ENCODE measurements at regions not wholly inside any gene's neighbourhood (a gene's known extent, or its start where the extent isn't known, plus 50 kb on each side); places are given as distances from the start of the nearest gene placed in this dataset.

DNA sequence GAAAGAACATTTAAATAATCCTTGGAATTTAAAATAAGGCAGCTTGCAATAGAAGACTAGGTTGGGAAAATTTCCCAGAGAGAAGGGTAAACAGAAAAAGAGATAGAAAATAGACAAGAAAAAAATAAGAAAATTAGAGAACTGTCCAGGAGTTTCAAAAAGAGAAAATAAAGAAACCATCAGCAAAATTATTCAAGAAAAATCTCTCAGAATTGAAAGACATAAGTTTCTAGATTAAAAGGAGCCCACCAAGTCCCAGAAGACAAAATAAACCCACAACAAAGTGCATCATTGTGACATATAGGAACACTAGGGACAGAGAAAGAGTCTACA lies 88.6 kb upstream of the CDYL start:
- no peak overlapping the region for H3K4me2 ChIP-seq
- no peaks in the 10 kb centered on the region; the same call in 1 of the 2 replicates for H4K20me1 ChIP-seq (replicated peaks; ENCODE audit: insufficient read depth)
- no peaks in the 10 kb centered on the region for H3K9me3 Mint-ChIP-seq
- H3K4me1 Mint-ChIP-seq = no peaks in the 10 kb centered on the region
- H3K79me2 ChIP-seq (replicated peaks; ENCODE audit: insufficient read depth) = no peaks in the 10 kb centered on the region
- H3K36me3 Mint-ChIP-seq (ENCODE audit: low read depth) = no peaks in the 10 kb centered on the region
- ATAC-seq (no peak), DNase-seq (ENCODE audit: low spot score) (no peak)
- H3K27ac Mint-ChIP-seq = no peak overlapping the region
- no peaks in the 10 kb centered on the region for H3K27me3 ChIP-seq (ENCODE audit: insufficient read depth)
- H3F3A ChIP-seq (replicated peaks; ENCODE audit: low read depth) = no peaks in the 10 kb centered on the region
- H3K4me1 ChIP-seq (ENCODE audit: insufficient read depth) = no peaks in the 10 kb centered on the region
- no peak overlapping the region for H2AFZ ChIP-seq
- TF ChIP-seq, protein P1, sequence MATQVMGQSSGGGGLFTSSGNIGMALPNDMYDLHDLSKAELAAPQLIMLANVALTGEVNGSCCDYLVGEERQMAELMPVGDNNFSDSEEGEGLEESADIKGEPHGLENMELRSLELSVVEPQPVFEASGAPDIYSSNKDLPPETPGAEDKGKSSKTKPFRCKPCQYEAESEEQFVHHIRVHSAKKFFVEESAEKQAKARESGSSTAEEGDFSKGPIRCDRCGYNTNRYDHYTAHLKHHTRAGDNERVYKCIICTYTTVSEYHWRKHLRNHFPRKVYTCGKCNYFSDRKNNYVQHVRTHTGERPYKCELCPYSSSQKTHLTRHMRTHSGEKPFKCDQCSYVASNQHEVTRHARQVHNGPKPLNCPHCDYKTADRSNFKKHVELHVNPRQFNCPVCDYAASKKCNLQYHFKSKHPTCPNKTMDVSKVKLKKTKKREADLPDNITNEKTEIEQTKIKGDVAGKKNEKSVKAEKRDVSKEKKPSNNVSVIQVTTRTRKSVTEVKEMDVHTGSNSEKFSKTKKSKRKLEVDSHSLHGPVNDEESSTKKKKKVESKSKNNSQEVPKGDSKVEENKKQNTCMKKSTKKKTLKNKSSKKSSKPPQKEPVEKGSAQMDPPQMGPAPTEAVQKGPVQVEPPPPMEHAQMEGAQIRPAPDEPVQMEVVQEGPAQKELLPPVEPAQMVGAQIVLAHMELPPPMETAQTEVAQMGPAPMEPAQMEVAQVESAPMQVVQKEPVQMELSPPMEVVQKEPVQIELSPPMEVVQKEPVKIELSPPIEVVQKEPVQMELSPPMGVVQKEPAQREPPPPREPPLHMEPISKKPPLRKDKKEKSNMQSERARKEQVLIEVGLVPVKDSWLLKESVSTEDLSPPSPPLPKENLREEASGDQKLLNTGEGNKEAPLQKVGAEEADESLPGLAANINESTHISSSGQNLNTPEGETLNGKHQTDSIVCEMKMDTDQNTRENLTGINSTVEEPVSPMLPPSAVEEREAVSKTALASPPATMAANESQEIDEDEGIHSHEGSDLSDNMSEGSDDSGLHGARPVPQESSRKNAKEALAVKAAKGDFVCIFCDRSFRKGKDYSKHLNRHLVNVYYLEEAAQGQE (IDR thresholded peaks at IDR 0.05; ENCODE audit: unreplicated experiment) = no peak
- TF ChIP-seq, protein P2, sequence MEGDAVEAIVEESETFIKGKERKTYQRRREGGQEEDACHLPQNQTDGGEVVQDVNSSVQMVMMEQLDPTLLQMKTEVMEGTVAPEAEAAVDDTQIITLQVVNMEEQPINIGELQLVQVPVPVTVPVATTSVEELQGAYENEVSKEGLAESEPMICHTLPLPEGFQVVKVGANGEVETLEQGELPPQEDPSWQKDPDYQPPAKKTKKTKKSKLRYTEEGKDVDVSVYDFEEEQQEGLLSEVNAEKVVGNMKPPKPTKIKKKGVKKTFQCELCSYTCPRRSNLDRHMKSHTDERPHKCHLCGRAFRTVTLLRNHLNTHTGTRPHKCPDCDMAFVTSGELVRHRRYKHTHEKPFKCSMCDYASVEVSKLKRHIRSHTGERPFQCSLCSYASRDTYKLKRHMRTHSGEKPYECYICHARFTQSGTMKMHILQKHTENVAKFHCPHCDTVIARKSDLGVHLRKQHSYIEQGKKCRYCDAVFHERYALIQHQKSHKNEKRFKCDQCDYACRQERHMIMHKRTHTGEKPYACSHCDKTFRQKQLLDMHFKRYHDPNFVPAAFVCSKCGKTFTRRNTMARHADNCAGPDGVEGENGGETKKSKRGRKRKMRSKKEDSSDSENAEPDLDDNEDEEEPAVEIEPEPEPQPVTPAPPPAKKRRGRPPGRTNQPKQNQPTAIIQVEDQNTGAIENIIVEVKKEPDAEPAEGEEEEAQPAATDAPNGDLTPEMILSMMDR (conservative IDR thresholded peaks at IDR 0.05; ENCODE audit: low read depth in 2 of 2) = no peak
- TF ChIP-seq EZH2 (IDR thresholded peaks at IDR 0.05; ENCODE audit: low read depth, unreplicated experiment) = no peak
- TF ChIP-seq EZH2phosphoT487 (IDR thresholded peaks at IDR 0.05; ENCODE audit: unreplicated experiment) = no peak
- TF ChIP-seq, protein P3, sequence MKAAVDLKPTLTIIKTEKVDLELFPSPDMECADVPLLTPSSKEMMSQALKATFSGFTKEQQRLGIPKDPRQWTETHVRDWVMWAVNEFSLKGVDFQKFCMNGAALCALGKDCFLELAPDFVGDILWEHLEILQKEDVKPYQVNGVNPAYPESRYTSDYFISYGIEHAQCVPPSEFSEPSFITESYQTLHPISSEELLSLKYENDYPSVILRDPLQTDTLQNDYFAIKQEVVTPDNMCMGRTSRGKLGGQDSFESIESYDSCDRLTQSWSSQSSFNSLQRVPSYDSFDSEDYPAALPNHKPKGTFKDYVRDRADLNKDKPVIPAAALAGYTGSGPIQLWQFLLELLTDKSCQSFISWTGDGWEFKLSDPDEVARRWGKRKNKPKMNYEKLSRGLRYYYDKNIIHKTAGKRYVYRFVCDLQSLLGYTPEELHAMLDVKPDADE (IDR thresholded peaks at IDR 0.05) = no peak
- TF ChIP-seq NANOG (IDR thresholded peaks at IDR 0.05; ENCODE audit: borderline replicate concordance) = no peak
- no peak for TF ChIP-seq POLR2AphosphoS5 (IDR thresholded peaks at IDR 0.05; ENCODE audit: low read depth)
- TF ChIP-seq, protein P4, sequence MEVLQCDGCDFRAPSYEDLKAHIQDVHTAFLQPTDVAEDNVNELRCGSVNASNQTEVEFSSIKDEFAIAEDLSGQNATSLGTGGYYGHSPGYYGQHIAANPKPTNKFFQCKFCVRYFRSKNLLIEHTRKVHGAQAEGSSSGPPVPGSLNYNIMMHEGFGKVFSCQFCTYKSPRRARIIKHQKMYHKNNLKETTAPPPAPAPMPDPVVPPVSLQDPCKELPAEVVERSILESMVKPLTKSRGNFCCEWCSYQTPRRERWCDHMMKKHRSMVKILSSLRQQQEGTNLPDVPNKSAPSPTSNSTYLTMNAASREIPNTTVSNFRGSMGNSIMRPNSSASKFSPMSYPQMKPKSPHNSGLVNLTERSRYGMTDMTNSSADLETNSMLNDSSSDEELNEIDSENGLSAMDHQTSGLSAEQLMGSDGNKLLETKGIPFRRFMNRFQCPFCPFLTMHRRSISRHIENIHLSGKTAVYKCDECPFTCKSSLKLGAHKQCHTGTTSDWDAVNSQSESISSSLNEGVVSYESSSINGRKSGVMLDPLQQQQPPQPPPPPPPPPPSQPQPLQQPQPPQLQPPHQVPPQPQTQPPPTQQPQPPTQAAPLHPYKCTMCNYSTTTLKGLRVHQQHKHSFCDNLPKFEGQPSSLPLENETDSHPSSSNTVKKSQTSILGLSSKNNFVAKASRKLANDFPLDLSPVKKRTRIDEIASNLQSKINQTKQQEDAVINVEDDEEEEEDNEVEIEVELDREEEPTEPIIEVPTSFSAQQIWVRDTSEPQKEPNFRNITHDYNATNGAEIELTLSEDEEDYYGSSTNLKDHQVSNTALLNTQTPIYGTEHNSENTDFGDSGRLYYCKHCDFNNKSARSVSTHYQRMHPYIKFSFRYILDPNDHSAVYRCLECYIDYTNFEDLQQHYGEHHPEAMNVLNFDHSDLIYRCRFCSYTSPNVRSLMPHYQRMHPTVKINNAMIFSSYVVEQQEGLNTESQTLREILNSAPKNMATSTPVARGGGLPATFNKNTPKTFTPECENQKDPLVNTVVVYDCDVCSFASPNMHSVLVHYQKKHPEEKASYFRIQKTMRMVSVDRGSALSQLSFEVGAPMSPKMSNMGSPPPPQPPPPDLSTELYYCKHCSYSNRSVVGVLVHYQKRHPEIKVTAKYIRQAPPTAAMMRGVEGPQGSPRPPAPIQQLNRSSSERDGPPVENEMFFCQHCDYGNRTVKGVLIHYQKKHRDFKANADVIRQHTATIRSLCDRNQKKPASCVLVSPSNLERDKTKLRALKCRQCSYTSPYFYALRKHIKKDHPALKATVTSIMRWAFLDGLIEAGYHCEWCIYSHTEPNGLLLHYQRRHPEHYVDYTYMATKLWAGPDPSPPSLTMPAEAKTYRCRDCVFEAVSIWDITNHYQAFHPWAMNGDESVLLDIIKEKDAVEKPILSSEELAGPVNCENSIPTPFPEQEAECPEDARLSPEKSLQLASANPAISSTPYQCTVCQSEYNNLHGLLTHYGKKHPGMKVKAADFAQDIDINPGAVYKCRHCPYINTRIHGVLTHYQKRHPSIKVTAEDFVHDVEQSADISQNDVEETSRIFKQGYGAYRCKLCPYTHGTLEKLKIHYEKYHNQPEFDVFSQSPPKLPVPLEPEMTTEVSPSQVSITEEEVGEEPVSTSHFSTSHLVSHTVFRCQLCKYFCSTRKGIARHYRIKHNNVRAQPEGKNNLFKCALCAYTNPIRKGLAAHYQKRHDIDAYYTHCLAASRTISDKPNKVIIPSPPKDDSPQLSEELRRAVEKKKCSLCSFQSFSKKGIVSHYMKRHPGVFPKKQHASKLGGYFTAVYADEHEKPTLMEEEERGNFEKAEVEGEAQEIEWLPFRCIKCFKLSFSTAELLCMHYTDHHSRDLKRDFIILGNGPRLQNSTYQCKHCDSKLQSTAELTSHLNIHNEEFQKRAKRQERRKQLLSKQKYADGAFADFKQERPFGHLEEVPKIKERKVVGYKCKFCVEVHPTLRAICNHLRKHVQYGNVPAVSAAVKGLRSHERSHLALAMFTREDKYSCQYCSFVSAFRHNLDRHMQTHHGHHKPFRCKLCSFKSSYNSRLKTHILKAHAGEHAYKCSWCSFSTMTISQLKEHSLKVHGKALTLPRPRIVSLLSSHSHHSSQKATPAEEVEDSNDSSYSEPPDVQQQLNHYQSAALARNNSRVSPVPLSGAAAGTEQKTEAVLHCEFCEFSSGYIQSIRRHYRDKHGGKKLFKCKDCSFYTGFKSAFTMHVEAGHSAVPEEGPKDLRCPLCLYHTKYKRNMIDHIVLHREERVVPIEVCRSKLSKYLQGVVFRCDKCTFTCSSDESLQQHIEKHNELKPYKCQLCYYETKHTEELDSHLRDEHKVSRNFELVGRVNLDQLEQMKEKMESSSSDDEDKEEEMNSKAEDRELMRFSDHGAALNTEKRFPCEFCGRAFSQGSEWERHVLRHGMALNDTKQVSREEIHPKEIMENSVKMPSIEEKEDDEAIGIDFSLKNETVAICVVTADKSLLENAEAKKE (CRISPR knock-in tag; IDR thresholded peaks at IDR 0.05) = no peak
- TF ChIP-seq CREB1 (CRISPR knock-in tag; IDR thresholded peaks at IDR 0.05; ENCODE audit: low read depth) = no peak
- no peak for TF ChIP-seq JUNB (IDR thresholded peaks at IDR 0.05; ENCODE audit: unreplicated experiment)
- TF ChIP-seq STAT1 (IDR thresholded peaks at IDR 0.05; ENCODE audit: unreplicated experiment) = no peak
- no peak for TF ChIP-seq ZNF114 (CRISPR knock-in tag; IDR thresholded peaks at IDR 0.05)
- no peak for TF ChIP-seq ZNF331 (CRISPR knock-in tag; IDR thresholded peaks at IDR 0.05; ENCODE audit: low read depth)
- no peaks in the 10 kb centered on the region for H3K9me2 ChIP-seq (ENCODE audit: insufficient read depth)
- no peak overlapping the region for H3K27ac ChIP-seq (ENCODE audit: low read depth)
- peaks cover 4% of the 10 kb centered on the region for H3K27me3 Mint-ChIP-seq (ENCODE audit: insufficient read depth, low read depth, poor library complexity)
- no peak overlapping the region for H3K4me3 ChIP-seq
- no peak overlapping the region for H3K4me3 Mint-ChIP-seq
- H3K36me3 ChIP-seq (ENCODE audit: insufficient read depth) = no peaks in the 10 kb centered on the region

Data from GM23338 (cell line).